OCI-LY7 (cell line): ENCODE measurements at regions not wholly inside any gene's neighbourhood (a gene's known extent, or its start where the extent isn't known, plus 50 kb on each side); places are given as distances from the start of the nearest gene placed in this dataset.

Source experiments
- BruUV-seq: library from RNA; stranded (reverse); fragments of 400-500 nt; replicated peaks from 2 replicates; lab custom pipeline; 2021; lab: Mats Ljungman, UMichigan
- CTCF ChIA-PET: fragments of 300-600 bp; sonication (Branson Sonifier 250); formaldehyde crosslinking; loops from one replicate; lab custom pipeline; 2022; ENCODE audit warnings: antibody characterized with exemption; ENCODE audit not compliant: unreplicated experiment; lab: Charles Lee
- POLR2A ChIA-PET: fragments of 300-600 bp; sonication (Branson Sonifier 250); formaldehyde crosslinking; loops from one replicate; lab custom pipeline; 2022; ENCODE audit warnings: antibody characterized with exemption; lab: Charles Lee
- DNase-seq: peaks from one replicate; pipeline ENCODE4 v3.0.0-alpha.2; 2015; ENCODE audit warnings: low spot score
- H2AFZ ChIP-seq: fragments of 200-600 bp; sonication (generic), shearing (Covaris generic); 2 replicates; pipeline ENCODE4 v1.6.1; 2014; ENCODE audit warnings: mild to moderate bottlenecking, antibody characterized with exemption, low read length, moderate library complexity
- H3K27ac ChIP-seq: fragments of 200-600 bp; sonication (generic); 2 replicates; pipeline ENCODE4 v1.5.1; 2014; ENCODE audit warnings: mixed run types, low read depth, mild to moderate bottlenecking, moderate library complexity, low read length, inconsistent platforms; ENCODE audit not compliant: poor library complexity, severe bottlenecking
- H3K36me3 ChIP-seq: fragments of 200-600 bp; sonication (generic); 2 replicates; pipeline ENCODE4 v1.6.1; 2014; ENCODE audit warnings: mild to moderate bottlenecking, antibody characterized with exemption, low read length, moderate library complexity, mixed read lengths; ENCODE audit not compliant: insufficient read depth
- H3K4me1 ChIP-seq: fragments of 200-600 bp; sonication (generic); 2 replicates; pipeline ENCODE4 v1.5.1; 2014; ENCODE audit warnings: mild to moderate bottlenecking, low read length; ENCODE audit not compliant: insufficient read depth, poor library complexity, severe bottlenecking
- H3K4me2 ChIP-seq: fragments of 200-600 bp; sonication (generic); 2 replicates; pipeline ENCODE4 v1.6.1; 2014; ENCODE audit warnings: mild to moderate bottlenecking, low read length
- H3K4me3 ChIP-seq: fragments of 200-600 bp; sonication (generic); 2 replicates; pipeline ENCODE4 v1.5.1; 2014; ENCODE audit warnings: mild to moderate bottlenecking, low read depth, low read length; ENCODE audit not compliant: poor library complexity, severe bottlenecking
- H3K79me2 ChIP-seq: fragments of 200-600 bp; sonication (generic); 2 replicates; pipeline ENCODE4 v1.6.1; 2016; ENCODE audit warnings: low read depth, mild to moderate bottlenecking, low read length, moderate library complexity, mixed read lengths; ENCODE audit not compliant: insufficient read depth
- H3K9me2 ChIP-seq: fragments of 200-600 bp; sonication (generic); 2 replicates; pipeline ENCODE4 v1.6.1; 2016; ENCODE audit warnings: mild to moderate bottlenecking, low read length, mixed read lengths; ENCODE audit not compliant: insufficient read depth
- H3K9me3 ChIP-seq: fragments of 200-600 bp; sonication (generic); 2 replicates; pipeline ENCODE4 v1.6.1; 2014; ENCODE audit warnings: mild to moderate bottlenecking, mixed run types, low read length, mixed read lengths
- H4K20me1 ChIP-seq: fragments of 200-600 bp; sonication (generic); 2 replicates; pipeline ENCODE4 v1.6.1; 2014; ENCODE audit warnings: mild to moderate bottlenecking, antibody characterized with exemption, low read length, moderate library complexity, mixed read lengths; ENCODE audit not compliant: insufficient read depth
- EZH2phosphoT487 ChIP-seq: fragments of 200-600 bp; sonication (generic); IDR thresholded peaks from 2 replicates; pipeline ENCODE4 v1.6.1; 2018; ENCODE audit warnings: low read depth, borderline replicate concordance, mild to moderate bottlenecking, mixed run types, antibody characterized with exemption, low read length, moderate library complexity, mixed read lengths
- intact Hi-C: fragments of 100-400 bp; cut with micrococcal nuclease; formaldehyde crosslinking; loops from one replicate; pipeline ENCODE4 v1.10.0; 2022; ENCODE audit not compliant: unreplicated experiment
- TF ChIP-seq, protein P1 (sequence below): fragments of 200-600 bp; sonication (generic); conservative IDR thresholded peaks from 2 replicates; pipeline ENCODE4 v1.5.1; 2014; ENCODE audit warnings: mild to moderate bottlenecking, antibody characterized with exemption, low read length, moderate library complexity, mixed read lengths

DNA sequence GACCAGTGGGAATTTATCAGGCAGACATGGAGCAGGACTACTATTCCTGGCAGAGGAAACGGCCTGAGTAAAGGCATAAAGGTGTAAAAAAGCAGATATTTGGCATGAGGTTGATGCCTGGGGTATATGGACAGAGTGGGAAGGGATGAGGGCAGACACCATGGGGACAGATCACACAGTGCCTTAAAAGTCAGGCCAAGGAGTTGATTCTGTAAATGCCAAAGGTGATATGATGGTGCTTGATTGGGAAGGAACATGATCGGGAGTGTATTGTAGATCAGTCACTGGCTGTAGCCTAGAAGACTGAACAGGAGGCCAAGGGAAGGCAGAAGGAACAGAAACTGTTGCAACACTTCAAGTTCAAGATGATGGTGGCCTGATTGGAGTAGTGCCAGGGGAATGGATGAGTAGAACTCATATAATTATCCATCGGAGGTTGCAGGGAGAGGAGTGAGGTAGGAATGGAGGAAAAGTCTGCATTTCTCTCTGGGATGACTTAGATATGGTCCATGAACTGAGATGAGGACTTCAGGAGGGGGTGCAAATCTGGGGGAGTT is 594.3 kb upstream of the KLF4 start:
- CTCF ChIA-PET: no interaction called here
- Histone ChIP-seq H3K9me2 (no peaks in the 10 kb centered on the region), H3K27ac (no peak overlapping the region), H3K4me3 (no peak overlapping the region), H3K4me1 (no peaks in the 10 kb centered on the region), H4K20me1 (no peaks in the 10 kb centered on the region), H3K9me3 (no peaks in the 10 kb centered on the region), H3K4me2 (no peak overlapping the region), H2AFZ (no peak overlapping the region), H3K79me2 (no peaks in the 10 kb centered on the region), H3K36me3 (no peaks in the 10 kb centered on the region)
- TF ChIP-seq, protein P1, sequence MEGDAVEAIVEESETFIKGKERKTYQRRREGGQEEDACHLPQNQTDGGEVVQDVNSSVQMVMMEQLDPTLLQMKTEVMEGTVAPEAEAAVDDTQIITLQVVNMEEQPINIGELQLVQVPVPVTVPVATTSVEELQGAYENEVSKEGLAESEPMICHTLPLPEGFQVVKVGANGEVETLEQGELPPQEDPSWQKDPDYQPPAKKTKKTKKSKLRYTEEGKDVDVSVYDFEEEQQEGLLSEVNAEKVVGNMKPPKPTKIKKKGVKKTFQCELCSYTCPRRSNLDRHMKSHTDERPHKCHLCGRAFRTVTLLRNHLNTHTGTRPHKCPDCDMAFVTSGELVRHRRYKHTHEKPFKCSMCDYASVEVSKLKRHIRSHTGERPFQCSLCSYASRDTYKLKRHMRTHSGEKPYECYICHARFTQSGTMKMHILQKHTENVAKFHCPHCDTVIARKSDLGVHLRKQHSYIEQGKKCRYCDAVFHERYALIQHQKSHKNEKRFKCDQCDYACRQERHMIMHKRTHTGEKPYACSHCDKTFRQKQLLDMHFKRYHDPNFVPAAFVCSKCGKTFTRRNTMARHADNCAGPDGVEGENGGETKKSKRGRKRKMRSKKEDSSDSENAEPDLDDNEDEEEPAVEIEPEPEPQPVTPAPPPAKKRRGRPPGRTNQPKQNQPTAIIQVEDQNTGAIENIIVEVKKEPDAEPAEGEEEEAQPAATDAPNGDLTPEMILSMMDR: no peak
- TF ChIP-seq EZH2phosphoT487: no peak
- POLR2A ChIA-PET: no interaction called here
- no peak for DNase-seq
- no TSS peak for BruUV-seq
- intact Hi-C loops: no loop called here

DNA sequence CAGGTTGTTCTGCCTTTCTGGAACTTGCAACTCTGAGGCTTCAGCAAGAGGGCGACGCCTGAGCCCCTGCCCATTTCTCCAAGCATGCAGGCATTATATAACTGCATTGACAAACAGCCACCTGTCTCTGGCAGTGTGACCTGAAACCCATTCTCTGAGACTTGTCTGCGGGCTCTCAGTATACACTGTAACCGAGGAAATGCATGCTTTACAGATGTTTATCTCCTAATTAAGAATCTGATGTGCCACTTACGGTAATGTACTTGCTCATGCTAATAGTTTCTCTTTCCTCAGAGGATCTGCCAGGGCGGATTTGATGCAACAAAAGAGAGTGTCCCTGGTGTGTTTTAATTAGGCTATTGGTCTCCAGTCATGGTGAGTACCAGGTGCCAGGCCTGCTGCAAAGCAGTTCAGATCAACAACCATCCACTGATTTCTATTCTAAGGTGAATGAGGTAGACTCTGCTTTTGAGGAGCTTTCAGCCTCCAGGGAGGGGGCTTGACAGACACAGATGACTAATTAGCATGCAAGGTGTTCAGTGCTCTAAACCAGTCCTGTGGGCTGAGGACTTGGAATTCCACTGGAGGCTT is 593.7 kb upstream of the KLF4 start:
- no peak for TF ChIP-seq EZH2phosphoT487
- TF ChIP-seq, protein P1: no peak
- no peaks in the 10 kb centered on the region for H3K4me1 ChIP-seq
- CTCF ChIA-PET: no interaction called here
- intact Hi-C loops: no loop called here
- no peak overlapping the region for H2AFZ ChIP-seq
- no peaks in the 10 kb centered on the region for H4K20me1 ChIP-seq
- H3K79me2 ChIP-seq: no peaks in the 10 kb centered on the region
- no peaks in the 10 kb centered on the region for H3K9me2 ChIP-seq
- DNase-seq: no peak
- BruUV-seq: no TSS peak
- H3K36me3 ChIP-seq: no peaks in the 10 kb centered on the region
- H3K4me2 ChIP-seq: no peak overlapping the region
- H3K27ac ChIP-seq: no peak overlapping the region
- H3K4me3 ChIP-seq: no peak overlapping the region
- no peaks in the 10 kb centered on the region for H3K9me3 ChIP-seq
- POLR2A ChIA-PET: no interaction called here

DNA sequence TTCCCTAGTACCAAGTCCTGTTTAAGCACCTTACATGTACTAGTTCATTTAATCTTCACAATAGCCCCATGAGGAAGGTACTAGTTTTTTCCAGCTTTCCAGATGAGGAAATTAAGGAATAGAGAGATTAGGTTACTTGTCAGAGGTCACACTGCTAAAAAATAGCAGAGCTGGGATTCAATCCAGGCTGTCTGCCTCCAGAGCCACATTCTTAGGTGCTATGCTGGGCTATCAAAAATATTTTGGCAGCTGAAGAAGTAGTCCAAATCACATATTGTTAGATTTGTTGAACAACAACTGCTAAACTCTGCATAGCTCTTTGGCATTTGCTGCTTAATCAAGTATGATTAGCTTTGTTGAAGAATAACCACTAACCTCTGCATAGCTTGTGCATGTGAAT is 591.5 kb upstream of the KLF4 start:
- no peak for DNase-seq
- no peak overlapping the region for H3K4me2 ChIP-seq
- H3K9me2 ChIP-seq: no peaks in the 10 kb centered on the region
- no peaks in the 10 kb centered on the region for H3K36me3 ChIP-seq
- no peaks in the 10 kb centered on the region for H3K79me2 ChIP-seq
- no peak overlapping the region for H2AFZ ChIP-seq
- no peaks in the 10 kb centered on the region for H3K4me1 ChIP-seq
- ChIA-PET POLR2A (interaction anchor here (0.6 kb wide), 1 partner anchor 1992 kb away, joined by 3 read pairs; no protein-coding TSS in a partner anchor), CTCF (no interaction called here)
- no peak for TF ChIP-seq EZH2phosphoT487
- TF ChIP-seq, protein P1: no peak
- intact Hi-C loops: no loop called here
- BruUV-seq: no TSS peak
- no peak overlapping the region for H3K4me3 ChIP-seq
- H3K27ac ChIP-seq: no peak overlapping the region
- no peaks in the 10 kb centered on the region for H4K20me1 ChIP-seq
- no peaks in the 10 kb centered on the region for H3K9me3 ChIP-seq
